Uterus (tissue), 2 donors: ENCODE measurements at regions not wholly inside any gene's neighbourhood (a gene's known extent, or its start where the extent isn't known, plus 50 kb on each side); places are given as distances from the start of the nearest gene placed in this dataset.

Experiments
- POLR2A ChIP-seq, 2 donors: fragments of 450-650 bp; IDR thresholded peaks; one replicate each; pipeline ENCODE4 v1.6.1; 2016; ENCODE audit warnings: antibody characterized with exemption in 2 of 2, mild to moderate bottlenecking in 1 of 2, moderate library complexity in 1 of 2
- TF ChIP-seq, protein P1 (sequence below), 4 experiments: fragments of 200-600 bp in 2 of 4; fragments of 450-650 bp in 2 of 4; sonication (generic) in 2 of 4; IDR thresholded peaks; one replicate each; pipeline ENCODE4 v1.5.1; 2016 to 2019; ENCODE audit warnings: antibody characterized with exemption in 4 of 4, mild to moderate bottlenecking in 2 of 4, moderate library complexity in 1 of 4

DNA sequence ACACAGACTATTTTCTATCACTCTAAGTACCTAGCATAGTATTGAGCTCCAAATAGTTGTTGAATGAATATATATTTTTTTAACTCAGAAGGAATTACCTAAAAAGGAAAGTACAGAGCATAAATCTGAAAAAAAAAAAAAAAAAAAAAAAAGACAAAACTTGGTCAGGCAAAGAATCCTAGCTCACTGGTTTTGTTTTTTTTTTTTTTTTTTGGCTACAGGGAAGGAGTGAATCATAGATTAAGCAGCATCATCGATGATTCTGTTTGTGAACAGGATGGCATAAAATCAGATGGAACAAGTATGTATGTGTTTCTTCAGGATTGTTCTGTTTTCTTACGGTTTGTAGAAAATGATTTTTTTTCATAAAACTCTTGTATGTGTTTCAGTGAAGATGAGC is 66.1 kb upstream of the BCAT1 start:
- TF ChIP-seq, protein P1, sequence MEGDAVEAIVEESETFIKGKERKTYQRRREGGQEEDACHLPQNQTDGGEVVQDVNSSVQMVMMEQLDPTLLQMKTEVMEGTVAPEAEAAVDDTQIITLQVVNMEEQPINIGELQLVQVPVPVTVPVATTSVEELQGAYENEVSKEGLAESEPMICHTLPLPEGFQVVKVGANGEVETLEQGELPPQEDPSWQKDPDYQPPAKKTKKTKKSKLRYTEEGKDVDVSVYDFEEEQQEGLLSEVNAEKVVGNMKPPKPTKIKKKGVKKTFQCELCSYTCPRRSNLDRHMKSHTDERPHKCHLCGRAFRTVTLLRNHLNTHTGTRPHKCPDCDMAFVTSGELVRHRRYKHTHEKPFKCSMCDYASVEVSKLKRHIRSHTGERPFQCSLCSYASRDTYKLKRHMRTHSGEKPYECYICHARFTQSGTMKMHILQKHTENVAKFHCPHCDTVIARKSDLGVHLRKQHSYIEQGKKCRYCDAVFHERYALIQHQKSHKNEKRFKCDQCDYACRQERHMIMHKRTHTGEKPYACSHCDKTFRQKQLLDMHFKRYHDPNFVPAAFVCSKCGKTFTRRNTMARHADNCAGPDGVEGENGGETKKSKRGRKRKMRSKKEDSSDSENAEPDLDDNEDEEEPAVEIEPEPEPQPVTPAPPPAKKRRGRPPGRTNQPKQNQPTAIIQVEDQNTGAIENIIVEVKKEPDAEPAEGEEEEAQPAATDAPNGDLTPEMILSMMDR (IDR thresholded peaks at IDR 0.05) = no peak
- TF ChIP-seq POLR2A (IDR thresholded peaks at IDR 0.05) = no peak
